NB4 (cell line): ENCODE measurements at regions not wholly inside any gene's neighbourhood (a gene's known extent, or its start where the extent isn't known, plus 50 kb on each side); places are given as distances from the start of the nearest gene placed in this dataset.

Experiments used
- CTCF ChIP-seq: IDR thresholded peaks from one replicate; pipeline ENCODE4 v1.5.1; 2012; ENCODE audit warnings: low read depth, low read length
- MAX ChIP-seq: IDR thresholded peaks from 2 replicates; pipeline ENCODE4 v1.6.1; 2011; ENCODE audit warnings: low read depth, low read length

GRCh38 chr16:13770436-13770835, 149.5 kb upstream of the ERCC4 start:
- TF ChIP-seq CTCF, result no peak
- no peak for TF ChIP-seq MAX
